ENCODE measurements at regions not wholly inside any gene's neighbourhood (a gene's known extent, or its start where the extent isn't known, plus 50 kb on each side); places are given as distances from the start of the nearest gene placed in this dataset.

DNA sequence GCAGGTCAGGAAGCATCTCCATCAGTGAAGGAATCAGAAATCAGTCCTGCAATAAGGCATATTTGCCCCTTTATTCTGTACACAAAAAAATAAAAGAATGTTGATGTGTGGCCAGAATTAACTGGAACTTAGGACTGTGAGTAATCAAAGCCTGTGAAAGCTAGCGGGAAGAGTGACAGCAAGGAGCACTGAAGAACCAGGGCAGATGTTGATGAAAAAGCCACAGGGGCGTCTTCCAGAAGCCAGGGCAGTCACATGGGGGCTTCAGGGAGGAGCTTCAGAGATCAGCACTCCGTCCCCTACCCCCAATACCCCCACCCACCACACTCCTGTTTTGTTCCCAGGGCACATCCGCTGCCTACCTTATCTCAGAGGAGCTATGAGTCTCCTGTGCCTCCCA lies 502.8 kb downstream of the AJAP1 start:
- TF ChIP-seq, protein P1, sequence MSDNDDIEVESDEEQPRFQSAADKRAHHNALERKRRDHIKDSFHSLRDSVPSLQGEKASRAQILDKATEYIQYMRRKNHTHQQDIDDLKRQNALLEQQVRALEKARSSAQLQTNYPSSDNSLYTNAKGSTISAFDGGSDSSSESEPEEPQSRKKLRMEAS (IDR thresholded peaks at IDR 0.05), result no peak
- no peak for TF ChIP-seq TAF1 (conservative IDR thresholded peaks at IDR 0.05)
- no peak for TF ChIP-seq JUND (IDR thresholded peaks at IDR 0.05)
- TF ChIP-seq SP1 (IDR thresholded peaks at IDR 0.05), result no peak
- TF ChIP-seq, protein P2, sequence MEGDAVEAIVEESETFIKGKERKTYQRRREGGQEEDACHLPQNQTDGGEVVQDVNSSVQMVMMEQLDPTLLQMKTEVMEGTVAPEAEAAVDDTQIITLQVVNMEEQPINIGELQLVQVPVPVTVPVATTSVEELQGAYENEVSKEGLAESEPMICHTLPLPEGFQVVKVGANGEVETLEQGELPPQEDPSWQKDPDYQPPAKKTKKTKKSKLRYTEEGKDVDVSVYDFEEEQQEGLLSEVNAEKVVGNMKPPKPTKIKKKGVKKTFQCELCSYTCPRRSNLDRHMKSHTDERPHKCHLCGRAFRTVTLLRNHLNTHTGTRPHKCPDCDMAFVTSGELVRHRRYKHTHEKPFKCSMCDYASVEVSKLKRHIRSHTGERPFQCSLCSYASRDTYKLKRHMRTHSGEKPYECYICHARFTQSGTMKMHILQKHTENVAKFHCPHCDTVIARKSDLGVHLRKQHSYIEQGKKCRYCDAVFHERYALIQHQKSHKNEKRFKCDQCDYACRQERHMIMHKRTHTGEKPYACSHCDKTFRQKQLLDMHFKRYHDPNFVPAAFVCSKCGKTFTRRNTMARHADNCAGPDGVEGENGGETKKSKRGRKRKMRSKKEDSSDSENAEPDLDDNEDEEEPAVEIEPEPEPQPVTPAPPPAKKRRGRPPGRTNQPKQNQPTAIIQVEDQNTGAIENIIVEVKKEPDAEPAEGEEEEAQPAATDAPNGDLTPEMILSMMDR (IDR thresholded peaks at IDR 0.05; ENCODE audit: low read depth, low read length, missing input control), result no peak
- no peak for TF ChIP-seq ATF3 (IDR thresholded peaks at IDR 0.05)
- TF ChIP-seq ZBTB33 (IDR thresholded peaks at IDR 0.05), result no peak
- no peak for TF ChIP-seq RXRA (IDR thresholded peaks at IDR 0.05)
- no peak for TF ChIP-seq RAD21 (IDR thresholded peaks at IDR 0.05)
